ENCODE measurements at regions not wholly inside any gene's neighbourhood (a gene's known extent, or its start where the extent isn't known, plus 50 kb on each side); places are given as distances from the start of the nearest gene placed in this dataset.
A peak's percentile ranks its signal among the peaks of the same experiment; 100 is the strongest.

DNA sequence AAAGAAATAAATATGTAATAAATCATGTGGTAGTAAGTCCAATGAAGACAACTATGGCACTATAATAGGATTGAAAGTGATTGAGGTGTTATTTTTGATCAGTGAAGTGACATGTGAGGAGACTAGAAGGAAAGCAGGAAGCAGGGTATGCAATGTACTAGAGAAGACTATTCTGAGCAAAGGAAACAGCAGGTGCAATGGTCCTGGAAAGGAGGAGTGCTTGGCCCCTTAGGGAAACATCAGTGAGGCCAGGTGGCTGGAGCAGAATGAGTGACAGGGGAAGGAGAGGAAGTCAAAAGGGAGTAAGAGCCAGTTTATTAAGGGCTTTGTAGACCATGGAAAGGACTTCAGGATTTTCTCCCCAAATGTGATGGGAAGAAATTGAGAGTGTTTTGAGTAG lies 207.6 kb upstream of the HCCS start:
- DNase-seq: no peak

DNA sequence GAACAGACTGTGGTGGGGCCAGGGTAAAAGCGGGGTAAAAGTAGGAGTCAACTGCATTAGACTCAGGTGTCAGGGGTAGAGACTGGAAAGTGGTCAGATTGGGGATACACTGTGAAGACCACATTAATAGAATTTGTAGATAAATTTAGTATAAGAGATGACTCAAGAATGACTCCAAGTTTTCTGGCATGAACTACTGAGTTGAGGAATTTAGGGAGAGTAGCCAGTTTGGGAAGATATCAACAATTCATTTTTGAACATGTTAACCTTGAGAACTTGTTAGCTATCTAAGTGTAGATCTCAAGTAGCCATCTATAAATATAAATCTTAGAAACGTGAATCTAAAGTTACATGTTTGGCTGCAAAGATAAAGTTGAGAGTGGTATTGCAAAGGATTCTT lies 206.9 kb upstream of the HCCS start:
- DNase-seq: no peak

DNA sequence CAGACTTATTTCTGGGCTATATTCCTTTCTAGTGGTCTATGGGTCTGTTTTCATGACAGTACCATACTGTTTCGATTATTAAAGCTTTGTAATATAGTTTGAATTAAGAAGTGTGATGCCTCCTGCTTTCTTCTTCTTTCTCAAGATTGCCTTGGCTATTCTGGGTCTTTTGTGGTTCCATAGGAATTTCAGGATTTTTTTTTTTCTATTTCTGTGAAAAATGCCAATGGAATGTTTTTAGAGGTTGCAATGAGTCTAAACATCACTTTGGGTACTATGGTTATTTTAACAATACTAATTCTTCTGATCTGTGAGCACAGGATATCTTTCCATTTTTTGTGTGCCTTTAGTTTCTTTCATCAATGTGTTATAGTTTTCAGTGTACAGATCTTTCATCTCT lies 204.3 kb upstream of the HCCS start:
- DNase-seq: no peak

DNA sequence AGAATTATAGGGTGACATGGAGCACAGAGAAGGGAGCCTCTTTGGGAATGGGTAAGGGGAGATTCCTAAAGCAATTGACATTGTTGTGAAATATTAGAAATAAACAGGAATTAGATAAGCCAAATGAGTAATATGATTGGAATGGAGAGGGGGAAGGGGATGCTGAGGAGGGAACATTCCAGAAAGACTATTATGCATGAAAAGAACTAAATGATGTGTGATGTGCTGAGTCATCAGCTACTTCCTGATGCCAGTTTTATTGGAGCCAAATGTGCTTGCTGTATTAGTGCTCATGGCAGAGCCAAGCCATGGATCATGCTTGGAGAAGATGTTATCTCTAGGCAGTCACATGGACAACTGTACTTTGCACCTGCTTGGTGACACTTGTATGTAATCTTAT lies 189.0 kb upstream of the HCCS start:
- no peak for DNase-seq

DNA sequence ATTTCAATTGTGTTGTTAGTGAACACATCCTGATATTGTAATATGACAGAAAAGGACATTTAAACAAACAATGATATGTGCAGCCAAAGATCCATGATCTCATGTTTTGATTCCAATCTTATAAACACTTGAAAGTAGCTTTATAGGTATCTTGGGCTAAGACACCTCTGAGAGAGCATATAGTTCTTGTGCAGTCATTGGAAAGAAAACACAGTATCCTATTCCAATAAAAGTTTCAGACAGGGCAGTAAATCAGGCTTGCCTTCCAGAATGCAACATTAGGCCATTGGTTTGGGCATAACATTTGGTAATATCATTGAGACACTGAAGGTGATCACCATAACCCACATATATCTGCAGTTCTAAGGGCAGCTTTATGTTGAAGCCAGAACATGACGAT lies 188.3 kb upstream of the HCCS start:
- no peak for DNase-seq

DNA sequence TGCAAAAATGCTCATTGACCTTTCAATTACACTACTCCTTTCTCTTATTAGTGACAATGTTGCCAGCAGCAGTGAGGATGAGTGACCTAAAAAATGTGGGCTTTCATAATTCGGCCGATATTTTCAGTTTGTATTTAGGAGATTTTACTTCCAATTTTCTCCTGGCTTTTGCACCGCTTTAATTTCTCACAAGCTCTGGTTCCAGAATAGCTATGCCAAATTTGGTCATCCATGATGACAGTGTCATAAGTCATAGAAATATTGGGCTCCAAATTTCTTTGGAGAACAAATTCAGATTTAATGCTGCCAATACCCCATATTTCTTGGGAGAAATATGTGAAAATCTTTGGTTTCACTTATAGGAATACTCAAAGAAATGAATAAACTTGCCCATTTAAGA lies 187.7 kb upstream of the HCCS start:
- no peak for DNase-seq

DNA sequence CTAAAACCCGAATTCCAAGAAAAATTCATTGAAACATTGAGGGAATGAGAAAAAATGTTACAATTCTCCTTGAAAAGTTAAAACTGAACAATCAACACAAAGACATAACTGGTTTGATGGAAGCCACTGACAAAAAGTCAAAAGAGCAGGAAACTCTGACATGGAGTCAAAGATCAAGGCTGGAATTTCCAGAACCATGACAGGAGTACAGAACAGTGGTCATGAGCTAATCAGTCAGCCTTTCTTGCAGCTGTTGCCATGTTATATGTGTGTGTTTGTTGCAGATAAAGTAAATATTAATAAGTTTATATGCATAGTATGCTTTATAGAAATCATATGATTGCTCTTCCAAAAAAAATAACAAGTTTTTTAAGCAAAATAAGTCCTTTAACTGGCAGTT lies 184.7 kb upstream of the HCCS start:
- no peak for DNase-seq

DNA sequence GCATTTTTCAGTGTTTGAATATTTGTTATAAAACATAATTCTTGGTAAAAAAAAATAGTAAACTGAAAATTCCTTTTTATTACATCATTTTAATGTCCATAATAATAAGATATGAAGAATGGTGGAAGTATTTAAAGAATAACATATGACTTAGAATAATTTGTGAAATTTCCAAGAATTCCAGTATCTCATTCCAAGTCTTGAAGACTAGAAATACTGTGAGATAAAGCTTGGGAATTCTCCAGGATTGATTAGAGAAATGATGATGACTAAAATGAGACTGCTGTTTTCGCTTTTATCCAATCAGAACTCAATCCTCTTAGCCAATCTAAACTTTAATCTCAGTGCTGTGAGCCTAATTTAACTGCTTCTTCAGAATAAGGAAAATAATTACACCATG lies 184.2 kb upstream of the HCCS start:
- no peak for DNase-seq

DNA sequence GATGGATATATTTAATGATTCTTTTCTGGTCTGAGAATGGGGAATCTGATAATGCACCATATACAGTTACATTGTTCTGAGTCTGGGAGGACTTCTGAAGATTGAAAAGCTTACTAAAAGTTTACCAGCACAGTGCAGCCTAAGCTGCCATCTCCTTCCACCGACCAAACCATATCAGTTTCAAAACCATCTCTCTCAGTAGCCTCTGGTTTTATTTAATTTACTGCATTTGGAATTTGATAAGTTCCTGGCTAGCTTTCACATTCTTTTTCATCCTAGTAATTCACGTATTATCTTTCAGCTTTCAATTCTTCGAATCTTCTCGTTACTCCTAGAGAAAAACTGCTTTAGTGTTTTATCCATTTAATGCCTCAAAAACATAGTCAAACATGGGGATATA lies 181.4 kb upstream of the HCCS start:
- DNase-seq: no peak

DNA sequence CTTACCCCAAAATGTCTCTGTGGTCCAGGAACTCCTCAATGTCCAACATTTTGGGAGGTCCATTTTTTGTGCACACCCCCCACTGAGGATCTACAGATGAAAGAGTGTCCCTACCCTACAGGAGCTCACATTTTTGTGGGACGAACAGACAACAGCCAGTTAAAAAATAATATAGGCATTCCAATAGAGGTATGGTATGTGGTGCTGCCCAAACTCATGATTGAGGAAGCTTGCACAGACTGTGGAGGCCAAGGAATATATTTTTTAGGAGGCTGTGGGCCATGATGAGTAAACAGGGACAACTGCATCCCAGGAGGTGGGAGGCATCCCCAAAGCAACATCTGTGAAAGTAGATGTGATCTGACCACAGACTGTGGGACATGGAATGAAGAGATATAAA lies 181.0 kb upstream of the HCCS start:
- DNase-seq: no peak

DNA sequence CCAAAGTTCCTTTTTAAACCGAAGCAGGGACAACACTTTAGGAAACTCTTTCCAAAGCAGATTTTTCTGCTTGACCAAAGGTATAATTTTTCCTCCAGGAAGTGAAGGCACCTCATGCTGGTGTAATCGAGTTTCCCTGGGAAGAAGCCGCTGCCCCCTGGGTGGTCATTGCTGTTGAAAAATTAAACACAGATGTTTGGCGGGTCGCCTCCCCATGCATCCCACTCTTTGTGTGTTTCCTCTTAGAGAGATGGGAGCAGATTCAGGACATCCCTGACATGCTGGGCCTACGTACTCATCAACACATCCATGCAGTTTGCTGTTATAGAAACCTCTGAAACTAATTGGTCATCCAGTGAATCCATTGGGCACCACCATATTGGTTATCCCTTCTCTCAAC lies 179.2 kb upstream of the HCCS start:
- DNase-seq: no peak

DNA sequence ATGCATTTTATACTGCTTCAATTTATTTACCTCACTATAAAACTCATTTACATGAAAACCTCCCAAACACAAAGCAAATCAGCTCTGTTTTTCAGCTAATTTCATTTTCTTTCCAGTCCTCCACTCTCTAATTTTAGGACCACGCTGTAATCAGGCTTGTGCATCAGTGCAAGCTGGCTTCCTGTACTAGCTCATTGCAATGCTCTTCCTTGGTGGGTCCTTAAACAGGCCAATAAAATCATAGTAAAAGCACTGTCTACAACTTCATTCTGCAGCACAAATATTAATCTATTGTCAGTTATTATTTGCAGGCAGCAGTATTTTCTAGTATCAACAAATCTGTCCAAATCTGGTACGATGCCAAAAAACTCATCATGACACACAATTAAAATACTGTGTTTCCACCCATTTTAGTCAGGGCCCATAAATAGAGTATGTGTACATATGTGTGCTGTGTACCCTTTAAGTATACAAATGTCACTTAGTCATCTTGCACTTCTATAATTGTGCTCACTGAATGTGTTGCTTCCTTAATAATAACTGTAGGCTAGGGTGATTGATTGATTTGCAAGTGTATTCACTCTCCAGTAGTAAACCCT lies 178.2 kb upstream of the HCCS start:
- peak in 1 of 2 experiments; percentile 32 for DNase-seq

DNA sequence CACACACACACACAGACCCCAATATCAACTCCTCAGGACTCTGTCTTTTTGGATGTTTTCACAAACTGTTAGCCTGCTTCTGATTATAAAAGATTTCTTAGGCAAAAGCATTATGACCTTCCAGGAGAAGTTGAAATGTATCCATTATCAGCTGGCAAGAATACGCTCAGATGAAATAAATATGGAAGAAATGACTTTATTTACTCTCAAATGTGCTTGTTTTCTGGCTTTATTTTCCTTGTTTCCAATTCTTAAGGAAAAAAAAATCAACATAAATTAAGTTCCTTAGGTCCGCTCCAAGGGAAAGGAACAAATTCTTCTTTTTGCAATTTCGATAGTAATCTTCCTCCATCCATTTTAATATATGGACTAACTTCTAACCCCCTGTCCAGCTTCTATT lies 175.6 kb upstream of the HCCS start:
- DNase-seq: no peak

DNA sequence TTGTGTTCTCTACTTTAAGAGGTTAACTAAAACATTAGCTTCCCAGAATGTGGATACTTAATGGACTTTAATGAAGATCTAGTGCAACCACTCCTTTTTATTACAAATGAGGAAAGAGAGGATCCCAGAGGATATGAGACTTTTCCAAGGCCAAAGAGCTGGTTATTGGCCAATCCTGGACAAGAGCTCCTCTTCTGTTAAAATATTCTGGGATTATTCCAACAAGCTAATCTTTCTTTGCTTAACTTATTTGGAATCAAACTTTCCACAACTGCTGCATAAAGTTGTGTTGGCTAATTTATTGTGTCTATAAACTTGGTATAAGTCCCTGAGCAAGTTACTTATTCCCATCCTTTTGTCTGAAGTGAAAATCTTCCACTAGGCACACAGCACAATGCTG lies 174.2 kb upstream of the HCCS start:
- no peak for DNase-seq

DNA sequence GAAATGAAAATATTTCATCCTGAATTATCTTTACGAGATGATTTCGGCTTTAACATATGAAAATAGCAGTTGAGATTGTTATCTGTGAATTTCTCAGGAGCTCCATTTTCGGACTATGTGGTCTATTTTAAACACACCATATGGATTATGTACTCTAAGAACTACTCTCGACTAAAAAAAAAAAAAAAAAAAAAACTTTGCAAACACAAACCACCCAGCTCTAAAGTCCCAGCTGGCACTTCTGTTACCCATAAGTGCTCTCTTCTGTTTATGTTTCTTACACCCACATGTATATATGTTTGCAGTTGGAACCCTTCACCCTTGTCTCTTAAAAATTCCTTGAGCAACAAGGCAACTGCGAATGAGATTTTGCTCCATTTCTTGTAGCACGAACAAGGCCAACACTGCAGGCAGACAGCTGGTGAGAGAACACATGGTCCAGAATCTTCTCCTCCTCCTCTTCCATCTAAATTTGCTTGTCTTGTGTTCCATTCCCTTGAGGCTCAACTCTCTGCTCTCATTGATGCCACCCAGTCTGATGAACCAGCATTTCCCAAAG lies 172.7 kb upstream of the HCCS start:
- no peak for DNase-seq

DNA sequence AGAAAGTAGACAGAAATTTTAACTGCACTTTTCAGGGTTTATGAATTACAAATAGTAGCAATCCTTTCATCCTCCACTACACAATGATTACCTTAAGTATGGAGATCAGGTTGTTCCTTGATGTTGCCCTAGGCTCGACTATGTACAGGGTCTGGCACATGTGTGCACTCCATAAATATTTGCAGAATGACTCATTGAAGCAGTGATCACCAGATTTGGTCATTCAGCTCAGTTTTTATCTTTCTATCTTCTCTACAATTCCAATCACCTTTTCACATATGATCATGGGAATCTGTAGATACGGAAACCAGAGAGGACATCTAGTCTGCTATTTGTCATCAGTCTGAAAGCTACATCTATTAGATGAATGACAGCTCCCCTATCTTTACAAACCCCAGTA lies 171.7 kb upstream of the HCCS start:
- no peak for DNase-seq

DNA sequence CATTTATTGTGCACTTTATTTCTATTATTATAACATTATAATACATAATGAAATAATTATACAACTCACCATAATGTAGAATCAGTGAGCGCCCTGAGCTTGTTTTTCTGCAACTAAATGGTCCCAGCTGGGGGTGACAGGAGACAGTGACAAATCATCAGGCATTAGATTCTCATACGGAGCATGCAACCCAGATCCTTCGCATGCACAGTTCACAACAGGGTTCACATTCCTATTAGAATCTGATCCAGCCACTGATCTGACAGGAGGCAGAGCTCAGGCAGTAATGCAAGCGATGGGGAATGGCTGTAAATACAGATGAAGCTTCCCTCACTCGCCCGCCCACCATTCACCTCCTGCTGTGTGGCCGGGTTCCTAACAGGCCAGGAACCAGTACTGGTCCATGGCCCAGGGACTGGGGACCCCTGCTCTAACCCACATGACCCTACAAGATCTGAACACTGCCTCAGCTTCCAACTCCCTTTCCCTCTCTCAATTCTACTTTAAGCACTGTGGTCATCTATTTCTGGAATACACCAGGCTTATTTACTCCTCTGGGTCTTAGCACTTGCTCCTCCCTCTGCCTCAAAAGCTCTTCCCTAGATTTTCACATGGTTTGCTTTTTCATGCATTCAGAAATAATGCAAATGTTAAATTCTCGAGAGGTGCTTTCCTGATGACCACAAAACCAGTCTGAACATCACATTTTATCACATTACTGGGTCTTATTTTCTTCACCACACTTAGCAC lies 166.8 kb upstream of the HCCS start:
- DNase-seq: no peak

DNA sequence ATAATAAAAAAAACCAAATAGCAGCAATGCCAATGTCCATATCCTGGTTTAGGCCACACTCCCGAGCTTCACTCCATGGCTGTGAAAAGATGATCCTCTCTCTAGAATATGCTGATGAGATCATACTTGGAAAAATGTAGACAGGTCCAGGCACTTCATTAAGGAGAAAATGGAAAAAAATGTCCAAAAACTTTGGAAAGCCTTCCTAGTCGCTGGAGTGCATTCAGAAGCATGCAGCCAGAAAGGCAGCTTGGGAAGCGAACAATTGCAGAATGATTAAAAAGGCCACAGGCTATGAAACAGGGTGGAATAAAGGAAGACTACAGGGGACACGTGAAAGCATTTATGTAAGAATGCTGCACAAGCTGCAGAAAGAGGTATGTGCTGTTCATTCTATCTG lies 165.6 kb upstream of the HCCS start:
- no peak for DNase-seq

DNA sequence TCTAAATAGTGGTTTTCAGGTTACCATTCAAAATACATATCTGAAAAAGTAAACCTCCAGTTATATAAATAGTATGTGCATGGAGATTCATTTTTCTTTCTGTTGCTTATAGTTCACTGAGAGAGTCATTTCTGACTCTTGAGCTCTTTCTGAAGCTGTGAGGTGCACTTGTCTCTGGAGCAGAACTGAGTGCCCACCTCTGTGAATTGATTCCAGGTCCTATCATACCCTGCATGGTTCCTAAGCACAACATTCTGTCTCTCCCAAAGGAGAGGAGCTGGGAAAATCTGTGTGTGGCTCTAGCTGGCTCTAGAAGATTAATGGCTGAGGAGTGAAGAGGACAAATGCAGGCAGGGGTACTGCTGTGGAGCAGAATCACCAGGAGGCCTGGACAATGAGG lies 161.6 kb upstream of the HCCS start:
- no peak for DNase-seq

DNA sequence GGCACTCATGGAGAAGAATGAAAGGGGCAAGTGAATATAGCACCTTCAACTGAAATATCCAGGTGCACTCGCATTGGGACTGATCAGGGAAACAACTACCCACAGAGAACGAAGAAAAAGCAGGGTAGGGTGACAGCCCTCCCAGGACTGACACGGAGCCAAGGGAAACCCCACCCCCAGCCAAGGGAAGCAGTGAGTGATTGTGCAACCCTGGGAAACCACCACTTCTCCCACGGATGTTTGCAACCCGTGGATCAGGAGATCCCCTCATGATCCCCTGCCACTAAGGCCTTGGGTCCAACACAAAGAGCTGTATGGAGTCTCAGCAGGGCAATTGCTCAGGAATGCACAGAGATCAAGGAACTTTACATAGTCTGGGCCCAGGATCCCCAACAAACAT lies 158.5 kb upstream of the HCCS start:
- no peak for DNase-seq

DNA sequence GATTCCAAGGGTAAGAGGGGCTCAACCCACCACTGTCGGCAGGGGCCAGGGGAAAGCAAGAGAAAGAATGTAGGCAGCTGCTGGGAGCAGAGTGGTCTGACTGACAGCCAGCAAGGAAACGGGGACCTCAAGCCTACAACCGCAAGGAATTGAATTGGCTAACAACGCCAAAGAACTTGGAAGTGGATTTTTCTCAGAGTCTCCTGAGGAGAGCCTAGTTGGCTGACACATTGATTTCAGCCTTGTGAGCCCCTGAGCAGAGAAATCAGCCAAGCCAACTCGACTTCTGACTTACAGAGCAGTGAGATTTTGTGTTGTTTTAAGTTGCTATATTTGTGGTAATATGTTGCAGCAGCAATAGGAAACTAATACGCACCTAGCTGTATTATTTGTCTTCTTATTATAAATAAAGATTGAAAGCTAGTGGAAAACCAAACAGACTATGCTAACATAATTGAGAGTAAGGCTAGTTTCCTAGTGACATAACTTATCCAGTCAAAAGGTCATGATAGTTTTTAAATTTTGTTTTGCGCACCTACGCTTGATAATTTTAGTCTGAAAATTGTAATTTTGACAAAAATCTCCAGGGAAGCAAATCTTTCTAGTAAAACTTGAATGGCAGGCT lies 145.8 kb upstream of the HCCS start:
- DNase-seq: no peak

DNA sequence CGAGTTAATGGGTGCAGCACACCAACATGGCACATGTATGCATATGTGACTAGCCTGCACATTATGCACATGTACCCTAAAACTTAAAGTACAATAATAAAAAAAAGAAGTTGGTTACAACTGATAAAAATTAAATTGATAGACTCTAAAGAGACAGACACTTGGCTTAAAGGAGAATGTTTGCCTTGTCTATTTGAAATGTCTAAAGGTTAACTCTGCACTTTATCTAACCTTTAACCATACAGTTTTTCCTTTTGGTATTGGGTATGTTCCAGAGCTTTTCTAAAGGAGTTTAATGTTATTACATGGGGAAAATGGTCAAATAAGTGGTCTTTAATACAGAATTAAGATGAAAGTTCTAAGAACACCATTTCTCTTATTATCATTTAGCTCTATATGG lies 145.1 kb upstream of the HCCS start:
- no peak for DNase-seq

DNA sequence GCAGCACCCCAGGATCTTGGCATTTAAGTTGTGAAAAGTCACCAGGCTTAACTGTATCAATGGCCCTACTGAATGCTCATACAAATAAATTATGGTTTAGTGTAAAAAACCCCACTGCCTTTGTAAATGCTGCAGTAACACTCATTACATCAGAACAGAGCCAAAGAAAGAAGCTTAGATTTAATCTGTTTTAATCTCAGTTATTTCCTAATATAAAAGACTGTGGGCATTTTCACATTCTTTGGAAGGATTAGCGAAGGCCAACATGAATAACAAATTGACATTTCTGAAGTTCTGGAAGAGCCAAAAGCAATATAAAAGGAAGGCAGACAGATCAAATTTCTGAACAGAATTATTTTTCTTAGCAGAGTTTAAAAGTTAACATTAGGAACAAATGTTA lies 140.0 kb upstream of the HCCS start:
- no peak for DNase-seq

DNA sequence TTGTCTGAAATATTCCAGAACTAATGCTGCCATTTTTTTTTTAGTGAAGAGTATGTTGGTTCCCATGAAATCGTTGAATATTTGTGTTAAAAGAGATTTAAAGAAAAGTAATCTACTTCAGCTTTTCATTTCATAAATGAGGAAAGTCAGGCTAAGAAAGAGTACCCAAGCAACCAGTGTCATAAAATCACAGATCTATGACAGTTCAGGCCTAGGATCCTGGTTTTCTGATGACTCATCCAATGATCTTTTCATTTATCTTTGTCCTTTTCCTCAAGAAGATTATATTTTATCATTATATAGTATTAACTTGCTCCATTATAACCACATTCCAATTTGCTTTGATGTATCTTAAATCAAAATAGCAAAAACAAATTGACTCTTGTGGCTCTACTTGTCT lies 139.4 kb upstream of the HCCS start:
- DNase-seq: no peak

DNA sequence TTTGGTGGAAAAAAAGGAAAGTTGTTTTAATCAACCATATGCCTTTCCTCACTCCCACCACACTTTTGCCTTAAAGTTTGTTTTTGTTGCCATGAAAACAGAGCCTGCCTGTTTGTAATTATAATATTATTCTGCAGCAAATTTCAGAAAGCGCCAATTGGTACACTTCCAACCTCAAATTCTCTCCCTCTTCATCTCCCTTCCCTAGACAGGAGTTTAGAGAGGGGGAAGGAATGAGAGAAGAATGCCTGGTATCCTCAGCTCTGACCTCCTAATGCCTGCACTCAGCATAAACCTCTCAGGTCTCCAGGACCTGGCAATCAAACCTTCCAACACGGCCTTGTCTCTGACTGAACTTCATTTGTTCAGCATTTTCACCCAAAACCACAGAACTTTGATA lies 138.4 kb upstream of the HCCS start:
- no peak for DNase-seq
